ENCODE measurements at regions not wholly inside any gene's neighbourhood (a gene's known extent, or its start where the extent isn't known, plus 50 kb on each side); places are given as distances from the start of the nearest gene placed in this dataset.

- in situ Hi-C loops (cut with HindIII; ENCODE audit: low sequenced_read_pairs) = no loop called here
- TF ChIP-seq, protein P1, sequence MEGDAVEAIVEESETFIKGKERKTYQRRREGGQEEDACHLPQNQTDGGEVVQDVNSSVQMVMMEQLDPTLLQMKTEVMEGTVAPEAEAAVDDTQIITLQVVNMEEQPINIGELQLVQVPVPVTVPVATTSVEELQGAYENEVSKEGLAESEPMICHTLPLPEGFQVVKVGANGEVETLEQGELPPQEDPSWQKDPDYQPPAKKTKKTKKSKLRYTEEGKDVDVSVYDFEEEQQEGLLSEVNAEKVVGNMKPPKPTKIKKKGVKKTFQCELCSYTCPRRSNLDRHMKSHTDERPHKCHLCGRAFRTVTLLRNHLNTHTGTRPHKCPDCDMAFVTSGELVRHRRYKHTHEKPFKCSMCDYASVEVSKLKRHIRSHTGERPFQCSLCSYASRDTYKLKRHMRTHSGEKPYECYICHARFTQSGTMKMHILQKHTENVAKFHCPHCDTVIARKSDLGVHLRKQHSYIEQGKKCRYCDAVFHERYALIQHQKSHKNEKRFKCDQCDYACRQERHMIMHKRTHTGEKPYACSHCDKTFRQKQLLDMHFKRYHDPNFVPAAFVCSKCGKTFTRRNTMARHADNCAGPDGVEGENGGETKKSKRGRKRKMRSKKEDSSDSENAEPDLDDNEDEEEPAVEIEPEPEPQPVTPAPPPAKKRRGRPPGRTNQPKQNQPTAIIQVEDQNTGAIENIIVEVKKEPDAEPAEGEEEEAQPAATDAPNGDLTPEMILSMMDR (IDR thresholded peaks at IDR 0.05; ENCODE audit: low read depth, low read length) = no peak
- DNase-seq (ENCODE audit: low read depth, low spot score) = no peak
- no peak overlapping the region for H3K4me3 ChIP-seq (ENCODE audit: low read depth, low read length)
Measured at GRCh38 chr3:159835126-159835525, 153.5 kb upstream of the IL12A start.

- DNase-seq (ENCODE audit: low read depth, low spot score) = no peak
- in situ Hi-C loops (cut with HindIII; ENCODE audit: low sequenced_read_pairs) = no loop called here
- no peak overlapping the region for H3K4me3 ChIP-seq (ENCODE audit: low read depth, low read length)
- TF ChIP-seq, protein P1 (IDR thresholded peaks at IDR 0.05; ENCODE audit: low read depth, low read length) = no peak
Measured at GRCh38 chr3:159837725-159838124, 150.9 kb upstream of the IL12A start.

GRCh38 chr3:159838938-159839337 lies 149.7 kb upstream of the IL12A start:
- no peak overlapping the region for H3K4me3 ChIP-seq (ENCODE audit: low read depth, low read length)
- TF ChIP-seq, protein P1 (IDR thresholded peaks at IDR 0.05; ENCODE audit: low read depth, low read length) = no peak
- in situ Hi-C loops (cut with HindIII; ENCODE audit: low sequenced_read_pairs) = no loop called here
- DNase-seq (ENCODE audit: low read depth, low spot score) = no peak

GRCh38 chr3:159839561-159840379 lies 148.9 kb upstream of the IL12A start, which contains the start of gene SCHIP1:
Gene SCHIP1 (plus strand): TSS chr3:159839861.
- TF ChIP-seq, protein P1 (IDR thresholded peaks at IDR 0.05; ENCODE audit: low read depth, low read length) = no peak
- DNase-seq (ENCODE audit: low read depth, low spot score) = peak; percentile 63
- in situ Hi-C loops (cut with HindIII; ENCODE audit: low sequenced_read_pairs) = no loop called here
- peak within 1 kb of the TSS; percentile 48 for H3K4me3 ChIP-seq (ENCODE audit: low read depth, low read length)

DNA sequence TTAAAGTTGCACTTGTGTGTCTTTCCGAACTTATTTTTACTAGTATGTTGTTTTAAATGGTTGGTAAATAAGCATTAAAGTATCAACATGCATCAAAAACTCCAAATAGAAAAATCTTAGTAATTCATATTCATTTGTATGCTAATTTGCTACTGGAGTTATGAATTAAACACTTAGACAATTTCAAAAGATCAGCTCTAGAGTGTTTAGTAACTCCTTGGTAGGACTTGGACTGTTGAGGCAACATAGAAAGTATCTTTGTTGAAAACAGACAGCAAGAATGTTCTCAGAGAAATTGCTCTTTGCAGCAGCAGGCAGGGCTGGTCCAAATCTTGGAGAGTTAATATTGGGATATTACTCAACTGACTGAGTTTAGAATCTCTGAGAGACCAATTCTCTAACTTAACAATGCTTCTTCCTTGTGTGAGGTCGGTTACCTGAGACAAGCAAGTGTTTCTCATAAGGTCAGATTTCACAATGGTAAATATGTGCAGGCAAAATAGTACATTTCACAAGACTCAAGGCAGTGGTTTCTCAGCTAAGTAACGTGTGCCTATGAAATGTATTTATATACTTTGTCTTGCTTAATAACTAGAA lies 147.8 kb upstream of the IL12A start:
- H3K4me3 ChIP-seq (ENCODE audit: low read depth, low read length) = peak overlapping the region; percentile 48
- no peak for DNase-seq (ENCODE audit: low read depth, low spot score)
- in situ Hi-C loops (cut with HindIII; ENCODE audit: low sequenced_read_pairs) = no loop called here
- TF ChIP-seq, protein P1 (IDR thresholded peaks at IDR 0.05; ENCODE audit: low read depth, low read length) = no peak

DNA sequence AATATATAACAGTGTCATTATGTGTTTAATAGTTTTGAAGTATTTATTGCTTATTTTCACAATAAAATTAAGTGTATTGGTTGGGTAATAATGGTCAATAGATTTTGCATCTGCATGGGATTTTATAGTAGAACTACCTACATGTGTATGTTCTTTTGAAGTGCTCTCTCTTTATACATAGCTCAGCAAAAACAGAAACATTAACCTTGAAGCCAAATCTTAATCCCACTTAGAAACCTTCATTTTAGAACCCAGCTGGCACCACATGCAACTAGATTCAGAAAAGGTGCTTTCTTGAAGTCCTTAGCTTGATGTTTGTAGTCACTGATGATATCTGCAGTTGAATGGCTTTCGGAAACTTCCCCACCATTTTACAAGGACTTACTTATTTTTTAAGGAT lies 146.9 kb upstream of the IL12A start:
- in situ Hi-C loops (cut with HindIII; ENCODE audit: low sequenced_read_pairs) = no loop called here
- TF ChIP-seq, protein P1 (IDR thresholded peaks at IDR 0.05; ENCODE audit: low read depth, low read length) = no peak
- no peak for DNase-seq (ENCODE audit: low read depth, low spot score)
- no peak overlapping the region for H3K4me3 ChIP-seq (ENCODE audit: low read depth, low read length)
